Liver (tissue), 8 donors: ENCODE measurements at regions not wholly inside any gene's neighbourhood (a gene's known extent, or its start where the extent isn't known, plus 50 kb on each side); places are given as distances from the start of the nearest gene placed in this dataset.

Experiments used
- DNase-seq: peaks from one replicate; pipeline ENCODE4 v3.0.0-alpha.2; 2017; ENCODE audit warnings: low spot score
- H3K27ac ChIP-seq, 2 donors: one replicate each; pipeline ENCODE4 v1.7.0; 2013; ENCODE audit warnings: inconsistent platforms in 2 of 2, low read length in 2 of 2, control low read depth in 1 of 2, low read depth in 1 of 2, mild to moderate bottlenecking in 1 of 2
- H3K27me3 ChIP-seq, 4 donors: one replicate each; pipeline versions ENCODE4 v1.6.1 to v1.7.0; 2013; ENCODE audit warnings: low read length in 3 of 4, inconsistent platforms in 1 of 4, mild to moderate bottlenecking in 1 of 4, moderate library complexity in 1 of 4; ENCODE audit not compliant: control insufficient read depth in 4 of 4, insufficient read depth in 4 of 4
- H3K36me3 ChIP-seq, 4 donors: one replicate each; pipeline versions ENCODE4 v1.6.1 to v1.7.0; 2013; ENCODE audit warnings: low read length in 3 of 4, mild to moderate bottlenecking in 3 of 4, low read depth in 1 of 4, moderate library complexity in 1 of 4; ENCODE audit not compliant: control insufficient read depth in 4 of 4, insufficient read depth in 3 of 4
- H3K4me1 ChIP-seq, 4 donors: one replicate each; pipeline versions ENCODE4 v1.6.1 to v1.7.0; 2013; ENCODE audit warnings: low read length in 3 of 4, mild to moderate bottlenecking in 3 of 4, moderate library complexity in 1 of 4; ENCODE audit not compliant: control insufficient read depth in 4 of 4, insufficient read depth in 4 of 4
- H3K4me3 ChIP-seq, 3 donors: one replicate each; pipeline versions ENCODE4 v1.6.1 to v1.7.0; 2013; ENCODE audit warnings: low read length in 3 of 3, control low read depth in 1 of 3, low read depth in 1 of 3, mild to moderate bottlenecking in 1 of 3
- H3K9ac ChIP-seq, 2 donors: one replicate each; pipeline ENCODE4 v1.7.0; 2013; ENCODE audit warnings: low read length in 2 of 2, mild to moderate bottlenecking in 2 of 2, moderate library complexity in 2 of 2, control low read depth in 1 of 2, low read depth in 1 of 2
- H3K9me3 ChIP-seq, 4 donors: one replicate each; pipeline versions ENCODE4 v1.6.1 to v1.7.0; 2013; ENCODE audit warnings: low read length in 3 of 4; ENCODE audit not compliant: control insufficient read depth in 4 of 4
- ATF3 ChIP-seq: IDR thresholded peaks from 2 replicates; pipeline ENCODE4 v1.6.1; 2016; ENCODE audit warnings: antibody characterized with exemption
- CTCF ChIP-seq: fragments of 150-350 bp; IDR thresholded peaks from 2 replicates; pipeline ENCODE4 v1.5.1; 2017; ENCODE audit warnings: improper control_type of control experiment, low read depth, low read length; ENCODE audit not compliant: missing input control
- EGR1 ChIP-seq, 2 donors: IDR thresholded peaks; 2 replicates each; pipeline ENCODE4 v1.6.1; 2016 to 2018; ENCODE audit warnings: antibody characterized with exemption in 2 of 2, low read depth in 2 of 2
- FOXA1 ChIP-seq: IDR thresholded peaks from 2 replicates; pipeline ENCODE4 v1.6.1; 2016; ENCODE audit warnings: antibody characterized with exemption
- FOXA2 ChIP-seq: IDR thresholded peaks from 2 replicates; pipeline ENCODE4 v1.6.1; 2016; ENCODE audit warnings: antibody characterized with exemption
- GABPA ChIP-seq, 2 donors: IDR thresholded peaks in 1 of 2; conservative IDR thresholded peaks in 1 of 2; 2 replicates each; pipeline ENCODE4 v1.6.1; 2016; ENCODE audit warnings: antibody characterized with exemption in 2 of 2, mild to moderate bottlenecking in 1 of 2, moderate library complexity in 1 of 2
- HNF4A ChIP-seq, 2 donors: conservative IDR thresholded peaks; 2 replicates each; pipeline ENCODE4 v1.6.1; 2016; ENCODE audit warnings: antibody characterized with exemption in 2 of 2, mild to moderate bottlenecking in 2 of 2
- HNF4G ChIP-seq: IDR thresholded peaks from 2 replicates; pipeline ENCODE4 v1.6.1; 2016; ENCODE audit warnings: antibody characterized with exemption
- JUND ChIP-seq, 2 donors: IDR thresholded peaks; 2 replicates each; pipeline ENCODE4 v1.6.1; 2016; ENCODE audit warnings: antibody characterized with exemption in 2 of 2
- MAX ChIP-seq: IDR thresholded peaks from 2 replicates; pipeline ENCODE4 v1.6.1; 2016; ENCODE audit warnings: antibody characterized with exemption
- NR2F2 ChIP-seq: IDR thresholded peaks from 2 replicates; pipeline ENCODE4 v1.6.1; 2016; ENCODE audit warnings: antibody characterized with exemption
- RAD21 ChIP-seq, 2 donors: IDR thresholded peaks; 2 replicates each; pipeline ENCODE4 v1.6.1; 2016; ENCODE audit warnings: antibody characterized with exemption in 2 of 2, mild to moderate bottlenecking in 2 of 2
- REST ChIP-seq: IDR thresholded peaks from 2 replicates; pipeline ENCODE4 v1.6.1; 2016; ENCODE audit warnings: antibody characterized with exemption, mild to moderate bottlenecking
- SP1 ChIP-seq: IDR thresholded peaks from 2 replicates; pipeline ENCODE4 v1.6.1; 2018; ENCODE audit warnings: antibody characterized with exemption, mild to moderate bottlenecking
- TAF1 ChIP-seq: conservative IDR thresholded peaks from 2 replicates; pipeline ENCODE4 v1.6.1; 2016; ENCODE audit warnings: antibody characterized with exemption, mild to moderate bottlenecking
- YY1 ChIP-seq: IDR thresholded peaks from 2 replicates; pipeline ENCODE4 v1.6.1; 2016; ENCODE audit warnings: antibody characterized with exemption, mild to moderate bottlenecking
- ZBTB33 ChIP-seq: IDR thresholded peaks from 2 replicates; pipeline ENCODE4 v1.6.1; 2016; ENCODE audit warnings: antibody characterized with exemption
- WGBS: extraction: QIAGEN DNeasy Blood & Tissue Kit; methylation state at CpG from one replicate; pipeline ENCODE4 v1.1.7; 2013; 5-methylcytosine and 5-hydroxymethylcytosine counted together
- donor health status: healthy.
- donor health status: healthy.
- donor health status: healthy.
- donor health status: healthy.
- donor health status: healthy.

GRCh38 chr13:72253754-72254153, 386.8 kb upstream of the DACH1 start:
- H3K27me3 ChIP-seq, result no peaks in the 10 kb centered on the region
- no peak for DNase-seq
- no peak overlapping the region for H3K9ac ChIP-seq
- no peak overlapping the region for H3K4me3 ChIP-seq
- no peaks in the 10 kb centered on the region for H3K4me1 ChIP-seq
- H3K27ac ChIP-seq, result no peak overlapping the region
- H3K9me3 ChIP-seq, result no peaks in the 10 kb centered on the region
- no peaks in the 10 kb centered on the region for H3K36me3 ChIP-seq
- 70% methylated on average over 4 of the region's 4 CpGs for WGBS
- TF ChIP-seq EGR1 (IDR thresholded peaks at IDR 0.05; ENCODE audit: low read depth in 2 of 2), result no peak
- no peak for TF ChIP-seq CTCF
- TF ChIP-seq YY1, result no peak
- TF ChIP-seq MAX, result no peak
- TF ChIP-seq HNF4G, result no peak
- no peak for TF ChIP-seq FOXA2
- no peak for TF ChIP-seq TAF1

- Histone ChIP-seq H3K36me3 (no peaks in the 10 kb centered on the region), H3K27ac (no peak overlapping the region), H3K27me3 (no peaks in the 10 kb centered on the region), H3K4me3 (no peak overlapping the region), H3K4me1 (no peaks in the 10 kb centered on the region), H3K9ac (no peak overlapping the region), H3K9me3 (no peaks in the 10 kb centered on the region)
- TF ChIP-seq FOXA2 (no peak), JUND (IDR thresholded peaks at IDR 0.05) (no peak), SP1 (no peak), MAX (no peak), HNF4A (conservative IDR thresholded peaks at IDR 0.05) (no peak)
- no peak for DNase-seq
These were observed 379.4 kb upstream of the DACH1 start for GRCh38 chr13:72246396-72246795.

GRCh38 chr13:72244788-72245187, 377.8 kb upstream of the DACH1 start:
- Histone ChIP-seq H3K4me3 (no peak overlapping the region), H3K9ac (no peak overlapping the region), H3K9me3 (no peaks in the 10 kb centered on the region), H3K27me3 (no peaks in the 10 kb centered on the region), H3K27ac (no peak overlapping the region), H3K36me3 (no peaks in the 10 kb centered on the region), H3K4me1 (no peaks in the 10 kb centered on the region)
- WGBS, result 61% methylated on average over 3 of the region's 3 CpGs
- no peak for DNase-seq
- TF ChIP-seq JUND (IDR thresholded peaks at IDR 0.05) (no peak), HNF4G (no peak), SP1 (no peak), YY1 (no peak), NR2F2 (no peak), ZBTB33 (no peak), RAD21 (IDR thresholded peaks at IDR 0.05) (no peak), ATF3 (no peak), GABPA (IDR thresholded peaks at IDR 0.05 in 1 of 2, conservative IDR thresholded peaks at IDR 0.05 in 1 of 2) (no peak), EGR1 (IDR thresholded peaks at IDR 0.05; ENCODE audit: low read depth in 2 of 2) (no peak), REST (no peak), FOXA1 (no peak)
